Occipital lobe (tissue), 1 donor: ENCODE measurements at regions not wholly inside any gene's neighbourhood (a gene's known extent, or its start where the extent isn't known, plus 50 kb on each side); places are given as distances from the start of the nearest gene placed in this dataset.

Source experiments
- DNase-seq: peaks from one replicate; lab custom pipeline; 2025; lab: John Stamatoyannopoulos, UW

- no peak for DNase-seq
These were observed 115.9 kb downstream of the LY86 start for GRCh38 chr6:6704103-6705060.

GRCh38 chr6:6705061-6705425, 116.5 kb downstream of the LY86 start:
- no peak for DNase-seq

GRCh38 chr6:6705915-6706675, 117.6 kb downstream of the LY86 start:
- no peak for DNase-seq

GRCh38 chr6:6707143-6707542, 118.6 kb downstream of the LY86 start:
- DNase-seq, result no peak

GRCh38 chr6:6709106-6709505, 120.6 kb downstream of the LY86 start:
- no peak for DNase-seq

- no peak for DNase-seq
These were observed 122.7 kb downstream of the LY86 start for GRCh38 chr6:6711031-6711785.

- DNase-seq, result no peak
These were observed 123.4 kb downstream of the LY86 start for GRCh38 chr6:6711832-6712448.

- DNase-seq, result no peak
These were observed 124.2 kb downstream of the LY86 start for GRCh38 chr6:6712449-6713403.

GRCh38 chr6:6713657-6714056, 125.1 kb downstream of the LY86 start:
- no peak for DNase-seq

GRCh38 chr6:6714118-6714897, 125.8 kb downstream of the LY86 start:
- no peak for DNase-seq

GRCh38 chr6:6714953-6715352, 126.4 kb downstream of the LY86 start:
- no peak for DNase-seq

GRCh38 chr6:6715465-6715864, 126.9 kb downstream of the LY86 start:
- no peak for DNase-seq

GRCh38 chr6:6716998-6717763, 128.7 kb downstream of the LY86 start:
- DNase-seq, result no peak

- no peak for DNase-seq
These were observed 129.4 kb downstream of the LY86 start for GRCh38 chr6:6717953-6718352.

GRCh38 chr6:6721606-6722005, 133.1 kb downstream of the LY86 start:
- DNase-seq, result no peak

- DNase-seq, result no peak
These were observed 133.7 kb downstream of the LY86 start for GRCh38 chr6:6722195-6722594.

- no peak for DNase-seq
These were observed 134.8 kb downstream of the LY86 start for GRCh38 chr6:6723361-6723760.

GRCh38 chr6:6723921-6724538, 135.5 kb downstream of the LY86 start:
- DNase-seq, result no peak
